ENCODE measurements at regions not wholly inside any gene's neighbourhood (a gene's known extent, or its start where the extent isn't known, plus 50 kb on each side); places are given as distances from the start of the nearest gene placed in this dataset.

- TF ChIP-seq CTCF (IDR thresholded peaks at IDR 0.05 in 4 of 5, conservative IDR thresholded peaks at IDR 0.05 in 1 of 5) (no peak), POLR2A (IDR thresholded peaks at IDR 0.05) (peak in 1 of 2 donors; percentile 1)
Measured at GRCh38 chr7:130881091-130881798, 147.2 kb upstream of the KLF14 start.

Measured in gastrocnemius medialis (tissue), 4 donors.